ENCODE measurements at regions not wholly inside any gene's neighbourhood (a gene's known extent, or its start where the extent isn't known, plus 50 kb on each side); places are given as distances from the start of the nearest gene placed in this dataset.
"Not testable (repeated sequence)": the region's sequence is repeated elsewhere in the genome, so short reads cannot be mapped to it uniquely, and the experiment has no call there.

DNA sequence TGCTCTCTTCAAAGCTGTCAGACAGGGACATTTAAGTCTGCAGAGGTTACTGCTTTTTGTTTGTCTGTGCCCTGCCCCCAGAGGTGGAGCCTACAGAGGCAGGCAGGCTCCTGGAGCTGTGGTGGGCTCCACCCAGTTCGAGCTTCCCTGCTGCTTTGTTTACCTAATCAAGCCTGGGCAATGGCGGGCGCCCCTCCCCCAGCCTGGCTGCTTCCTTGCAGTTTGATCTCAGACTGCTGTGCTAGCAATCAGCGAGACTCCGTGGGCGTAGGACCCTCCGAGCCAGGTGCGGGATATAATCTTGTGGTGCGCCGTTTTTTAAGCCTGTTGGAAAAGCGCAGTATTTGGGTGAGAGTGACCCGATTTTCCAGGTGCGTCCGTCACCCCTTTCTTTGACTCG is 148.3 kb upstream of the SEMA3D start:
- TF ChIP-seq EZH2 (IDR thresholded peaks at IDR 0.05); SRF (IDR thresholded peaks at IDR 0.05; ENCODE audit: low read depth); ZNF274 (IDR thresholded peaks at IDR 0.05; ENCODE audit: low read depth, low read length); POLR2A (IDR thresholded peaks at IDR 0.05; ENCODE audit: borderline replicate concordance, extremely low read depth, insufficient read depth, insufficient read length); TCF7L2 (IDR thresholded peaks at IDR 0.05; ENCODE audit: borderline replicate concordance, extremely low read depth, insufficient read depth, insufficient read length); EZH2phosphoT487 (IDR thresholded peaks at IDR 0.05; ENCODE audit: borderline replicate concordance): not testable (repeated sequence)
- TF ChIP-seq, protein P1, sequence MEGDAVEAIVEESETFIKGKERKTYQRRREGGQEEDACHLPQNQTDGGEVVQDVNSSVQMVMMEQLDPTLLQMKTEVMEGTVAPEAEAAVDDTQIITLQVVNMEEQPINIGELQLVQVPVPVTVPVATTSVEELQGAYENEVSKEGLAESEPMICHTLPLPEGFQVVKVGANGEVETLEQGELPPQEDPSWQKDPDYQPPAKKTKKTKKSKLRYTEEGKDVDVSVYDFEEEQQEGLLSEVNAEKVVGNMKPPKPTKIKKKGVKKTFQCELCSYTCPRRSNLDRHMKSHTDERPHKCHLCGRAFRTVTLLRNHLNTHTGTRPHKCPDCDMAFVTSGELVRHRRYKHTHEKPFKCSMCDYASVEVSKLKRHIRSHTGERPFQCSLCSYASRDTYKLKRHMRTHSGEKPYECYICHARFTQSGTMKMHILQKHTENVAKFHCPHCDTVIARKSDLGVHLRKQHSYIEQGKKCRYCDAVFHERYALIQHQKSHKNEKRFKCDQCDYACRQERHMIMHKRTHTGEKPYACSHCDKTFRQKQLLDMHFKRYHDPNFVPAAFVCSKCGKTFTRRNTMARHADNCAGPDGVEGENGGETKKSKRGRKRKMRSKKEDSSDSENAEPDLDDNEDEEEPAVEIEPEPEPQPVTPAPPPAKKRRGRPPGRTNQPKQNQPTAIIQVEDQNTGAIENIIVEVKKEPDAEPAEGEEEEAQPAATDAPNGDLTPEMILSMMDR (IDR thresholded peaks at IDR 0.05 in 2 of 3, conservative IDR thresholded peaks at IDR 0.05 in 1 of 3; ENCODE audit: borderline replicate concordance in 1 of 3, insufficient read depth in 1 of 3, low read depth in 2 of 3, low read length in 2 of 3), result not testable (repeated sequence)
- TF ChIP-seq, protein P2, sequence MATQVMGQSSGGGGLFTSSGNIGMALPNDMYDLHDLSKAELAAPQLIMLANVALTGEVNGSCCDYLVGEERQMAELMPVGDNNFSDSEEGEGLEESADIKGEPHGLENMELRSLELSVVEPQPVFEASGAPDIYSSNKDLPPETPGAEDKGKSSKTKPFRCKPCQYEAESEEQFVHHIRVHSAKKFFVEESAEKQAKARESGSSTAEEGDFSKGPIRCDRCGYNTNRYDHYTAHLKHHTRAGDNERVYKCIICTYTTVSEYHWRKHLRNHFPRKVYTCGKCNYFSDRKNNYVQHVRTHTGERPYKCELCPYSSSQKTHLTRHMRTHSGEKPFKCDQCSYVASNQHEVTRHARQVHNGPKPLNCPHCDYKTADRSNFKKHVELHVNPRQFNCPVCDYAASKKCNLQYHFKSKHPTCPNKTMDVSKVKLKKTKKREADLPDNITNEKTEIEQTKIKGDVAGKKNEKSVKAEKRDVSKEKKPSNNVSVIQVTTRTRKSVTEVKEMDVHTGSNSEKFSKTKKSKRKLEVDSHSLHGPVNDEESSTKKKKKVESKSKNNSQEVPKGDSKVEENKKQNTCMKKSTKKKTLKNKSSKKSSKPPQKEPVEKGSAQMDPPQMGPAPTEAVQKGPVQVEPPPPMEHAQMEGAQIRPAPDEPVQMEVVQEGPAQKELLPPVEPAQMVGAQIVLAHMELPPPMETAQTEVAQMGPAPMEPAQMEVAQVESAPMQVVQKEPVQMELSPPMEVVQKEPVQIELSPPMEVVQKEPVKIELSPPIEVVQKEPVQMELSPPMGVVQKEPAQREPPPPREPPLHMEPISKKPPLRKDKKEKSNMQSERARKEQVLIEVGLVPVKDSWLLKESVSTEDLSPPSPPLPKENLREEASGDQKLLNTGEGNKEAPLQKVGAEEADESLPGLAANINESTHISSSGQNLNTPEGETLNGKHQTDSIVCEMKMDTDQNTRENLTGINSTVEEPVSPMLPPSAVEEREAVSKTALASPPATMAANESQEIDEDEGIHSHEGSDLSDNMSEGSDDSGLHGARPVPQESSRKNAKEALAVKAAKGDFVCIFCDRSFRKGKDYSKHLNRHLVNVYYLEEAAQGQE (IDR thresholded peaks at IDR 0.05; ENCODE audit: low read depth), result not testable (repeated sequence)
- TF ChIP-seq, protein P3, sequence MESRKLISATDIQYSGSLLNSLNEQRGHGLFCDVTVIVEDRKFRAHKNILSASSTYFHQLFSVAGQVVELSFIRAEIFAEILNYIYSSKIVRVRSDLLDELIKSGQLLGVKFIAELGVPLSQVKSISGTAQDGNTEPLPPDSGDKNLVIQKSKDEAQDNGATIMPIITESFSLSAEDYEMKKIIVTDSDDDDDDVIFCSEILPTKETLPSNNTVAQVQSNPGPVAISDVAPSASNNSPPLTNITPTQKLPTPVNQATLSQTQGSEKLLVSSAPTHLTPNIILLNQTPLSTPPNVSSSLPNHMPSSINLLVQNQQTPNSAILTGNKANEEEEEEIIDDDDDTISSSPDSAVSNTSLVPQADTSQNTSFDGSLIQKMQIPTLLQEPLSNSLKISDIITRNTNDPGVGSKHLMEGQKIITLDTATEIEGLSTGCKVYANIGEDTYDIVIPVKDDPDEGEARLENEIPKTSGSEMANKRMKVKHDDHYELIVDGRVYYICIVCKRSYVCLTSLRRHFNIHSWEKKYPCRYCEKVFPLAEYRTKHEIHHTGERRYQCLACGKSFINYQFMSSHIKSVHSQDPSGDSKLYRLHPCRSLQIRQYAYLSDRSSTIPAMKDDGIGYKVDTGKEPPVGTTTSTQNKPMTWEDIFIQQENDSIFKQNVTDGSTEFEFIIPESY (IDR thresholded peaks at IDR 0.05; ENCODE audit: extremely low read depth, insufficient replicate concordance, low read length), result not testable (repeated sequence)
- TF ChIP-seq, protein P4, sequence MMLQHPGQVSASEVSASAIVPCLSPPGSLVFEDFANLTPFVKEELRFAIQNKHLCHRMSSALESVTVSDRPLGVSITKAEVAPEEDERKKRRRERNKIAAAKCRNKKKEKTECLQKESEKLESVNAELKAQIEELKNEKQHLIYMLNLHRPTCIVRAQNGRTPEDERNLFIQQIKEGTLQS (IDR thresholded peaks at IDR 0.05), result not testable (repeated sequence)
